ENCODE measurements at regions not wholly inside any gene's neighbourhood (a gene's known extent, or its start where the extent isn't known, plus 50 kb on each side); places are given as distances from the start of the nearest gene placed in this dataset.

- DNase-seq (ENCODE audit: low spot score) (no peak), FAIRE-seq (no peak)
Observed at GRCh38 chr12:105793421-105793820, 345.3 kb downstream of the NUAK1 start.

GRCh38 chr12:105798256-105798845, 340.4 kb downstream of the NUAK1 start:
- FAIRE-seq (no peak), DNase-seq (ENCODE audit: low spot score) (no peak)

DNA sequence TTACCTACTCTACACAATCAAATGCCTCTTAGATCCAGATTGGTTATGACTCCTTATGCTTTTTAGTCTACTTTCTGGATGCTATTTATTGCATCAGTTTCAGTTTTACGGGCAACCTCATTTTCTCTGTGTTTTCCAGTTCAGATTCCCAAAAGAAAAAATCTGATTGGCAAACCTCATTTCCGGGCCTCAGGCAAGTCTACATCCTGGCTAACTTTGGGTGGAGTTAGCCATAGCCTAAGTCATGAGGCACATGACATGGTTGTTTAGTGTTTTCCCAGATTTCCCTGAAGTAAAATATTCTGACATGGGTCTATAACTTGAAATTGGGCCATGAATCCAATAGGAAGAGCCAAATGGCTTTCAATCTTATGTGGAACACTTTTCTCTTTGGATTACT, 339.7 kb downstream of the NUAK1 start:
- FAIRE-seq = no peak

DNA sequence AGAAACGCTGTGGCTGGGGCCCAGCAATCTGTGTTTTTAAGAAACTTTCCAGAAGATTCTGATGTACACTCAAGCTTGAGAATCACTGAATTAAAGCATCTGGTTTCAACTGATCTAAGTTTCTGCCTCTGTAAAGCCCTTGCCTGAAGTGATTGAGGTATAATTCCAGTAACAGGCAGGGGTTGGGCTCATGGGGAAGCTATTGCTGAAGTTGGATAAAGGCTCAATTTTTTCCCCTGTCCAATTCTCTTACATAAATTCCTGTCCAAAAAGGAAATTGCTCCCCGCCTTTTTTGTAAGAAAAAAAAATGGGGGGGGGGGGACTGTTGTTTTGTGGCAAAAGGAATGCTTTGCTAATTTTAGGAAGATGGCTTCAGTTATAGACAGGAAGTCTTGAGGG, 337.4 kb downstream of the NUAK1 start:
- no peak for DNase-seq (ENCODE audit: low spot score)
- FAIRE-seq = no peak

More for the DNA sequence above, 339.7 kb downstream of the NUAK1 start:
- DNase-seq (ENCODE audit: low spot score) = no peak

DNA sequence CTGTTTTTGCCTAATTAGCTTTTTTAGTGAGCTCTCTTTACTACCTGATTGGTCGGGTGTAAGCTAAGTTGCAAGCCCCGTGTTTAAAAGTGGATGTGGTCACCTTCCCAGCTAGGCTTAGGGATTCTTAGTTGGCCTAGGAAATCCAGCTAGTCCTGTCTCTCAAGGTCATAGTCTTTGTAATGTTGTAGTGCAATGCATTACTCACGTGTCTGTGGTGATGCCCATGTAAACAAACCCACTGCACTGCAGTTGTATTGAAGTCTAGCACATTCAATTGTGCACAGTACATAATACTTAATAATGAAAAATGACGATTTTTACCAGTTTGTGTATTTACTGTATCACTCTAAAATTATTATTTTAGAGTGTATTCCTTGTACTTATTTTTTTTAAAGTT, 335.5 kb downstream of the NUAK1 start:
- DNase-seq (ENCODE audit: low spot score) = no peak
- FAIRE-seq = no peak

DNA sequence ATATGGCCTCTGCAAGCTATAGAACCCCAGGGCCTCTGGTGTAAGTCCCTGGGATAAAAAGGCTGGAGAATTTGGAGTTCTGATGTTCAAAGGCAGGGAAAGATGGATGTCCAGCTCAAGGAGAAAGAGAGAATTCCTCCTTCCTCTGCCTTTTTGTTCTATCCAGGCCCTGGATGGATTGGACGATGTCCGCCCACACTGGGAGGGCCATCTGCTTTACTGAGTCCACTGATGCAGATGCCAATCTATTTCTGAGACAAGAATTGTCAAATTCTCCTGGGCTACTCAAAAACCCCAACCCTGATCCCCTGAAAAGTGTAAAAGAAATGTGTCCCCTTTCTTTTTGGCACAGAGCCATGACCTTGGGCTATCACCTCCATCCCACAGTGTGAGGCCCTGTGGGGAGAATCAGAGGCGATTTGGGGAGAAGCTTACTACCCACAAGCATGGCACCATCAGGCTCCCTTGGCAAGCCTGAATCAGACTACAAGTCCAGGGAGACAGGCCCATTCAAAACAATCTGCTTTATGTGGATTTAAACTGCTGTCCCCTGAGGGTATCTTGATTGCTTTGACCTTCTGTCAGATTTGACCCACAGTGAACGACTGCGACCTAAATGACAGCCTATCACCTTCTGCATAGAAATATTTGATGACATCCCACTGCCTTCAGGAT, 334.0 kb downstream of the NUAK1 start:
- FAIRE-seq (no peak), DNase-seq (ENCODE audit: low spot score) (no peak)

GRCh38 chr12:105805730-105806399, 332.9 kb downstream of the NUAK1 start:
- DNase-seq (ENCODE audit: low spot score) = no peak
- no peak for FAIRE-seq

GRCh38 chr12:105806400-105806770, 332.4 kb downstream of the NUAK1 start:
- DNase-seq (ENCODE audit: low spot score) = no peak
- FAIRE-seq = no peak

- DNase-seq (ENCODE audit: low spot score) (no peak), FAIRE-seq (no peak)
Observed at GRCh38 chr12:105812366-105812765, 326.4 kb downstream of the NUAK1 start.

DNA sequence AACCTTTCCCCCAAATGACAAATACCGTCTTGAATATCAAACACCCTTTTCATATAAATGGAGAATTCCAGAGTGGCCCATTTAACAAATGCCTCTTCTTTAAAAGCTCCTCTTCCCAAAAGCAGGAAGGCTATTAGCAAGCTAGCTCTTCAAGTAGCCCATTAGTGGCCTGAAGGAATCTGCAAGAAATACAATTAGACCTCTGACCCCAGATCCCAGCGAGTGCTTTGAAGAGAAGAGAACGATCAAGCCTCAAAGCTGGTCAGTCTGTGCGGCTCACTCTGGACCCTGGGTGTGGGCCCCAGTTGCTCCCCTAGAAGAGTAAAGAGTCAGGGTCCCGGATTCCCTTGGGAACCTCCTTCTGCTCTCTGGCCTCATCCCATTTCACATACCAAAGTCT, 325.6 kb downstream of the NUAK1 start:
- DNase-seq (ENCODE audit: low spot score) = no peak
- FAIRE-seq = no peak

DNA sequence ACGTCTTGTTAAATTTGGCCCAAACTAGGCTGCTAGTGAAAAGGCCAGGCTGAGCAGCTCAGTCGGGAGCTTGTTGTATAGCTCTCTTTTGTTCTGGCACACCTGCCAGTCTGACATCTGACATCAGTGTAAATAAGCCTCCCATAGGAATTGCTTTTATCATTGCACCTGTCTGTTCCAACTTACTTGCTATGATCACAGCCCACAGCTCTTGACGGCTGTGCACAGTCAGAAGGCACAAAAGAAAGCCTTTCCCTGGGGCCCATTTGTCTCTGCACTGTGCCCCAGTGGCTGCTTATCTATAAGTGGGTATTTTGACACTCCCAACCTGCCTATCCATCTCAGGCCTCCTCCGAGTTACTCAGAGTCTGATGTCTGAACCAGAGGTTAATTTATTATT, 324.5 kb downstream of the NUAK1 start:
- no peak for DNase-seq (ENCODE audit: low spot score)
- no peak for FAIRE-seq

DNA sequence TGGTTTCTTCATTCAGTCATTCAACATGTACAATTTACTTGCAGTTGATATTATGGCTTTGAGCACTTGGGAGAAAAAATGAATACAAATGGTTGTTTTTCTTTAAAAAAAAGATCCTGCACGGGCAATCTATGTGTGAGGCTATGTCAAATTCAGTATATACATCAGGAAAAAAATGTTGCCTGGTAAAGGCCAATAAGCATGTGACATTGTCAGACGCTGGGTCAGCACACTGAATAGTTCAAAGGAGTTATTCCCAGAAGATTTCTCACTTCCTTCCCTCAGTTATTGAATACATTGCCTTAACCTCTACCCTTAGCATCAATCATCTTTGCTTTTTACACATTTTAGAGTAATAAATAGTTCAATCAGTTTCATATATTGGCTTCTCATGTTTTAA, 319.2 kb downstream of the NUAK1 start:
- no peak for FAIRE-seq

GRCh38 chr12:105820429-105821125, 318.2 kb downstream of the NUAK1 start:
- DNase-seq (ENCODE audit: low spot score) = no peak
- FAIRE-seq = no peak

More for the DNA sequence above, 319.2 kb downstream of the NUAK1 start:
- DNase-seq (ENCODE audit: low spot score) = no peak

GRCh38 chr12:105822131-105823105, 316.3 kb downstream of the NUAK1 start:
- DNase-seq (ENCODE audit: low spot score) = no peak
- no peak for FAIRE-seq

- no peak for DNase-seq (ENCODE audit: low spot score)
- FAIRE-seq = no peak
Observed at GRCh38 chr12:105823810-105824209, 314.9 kb downstream of the NUAK1 start.

DNA sequence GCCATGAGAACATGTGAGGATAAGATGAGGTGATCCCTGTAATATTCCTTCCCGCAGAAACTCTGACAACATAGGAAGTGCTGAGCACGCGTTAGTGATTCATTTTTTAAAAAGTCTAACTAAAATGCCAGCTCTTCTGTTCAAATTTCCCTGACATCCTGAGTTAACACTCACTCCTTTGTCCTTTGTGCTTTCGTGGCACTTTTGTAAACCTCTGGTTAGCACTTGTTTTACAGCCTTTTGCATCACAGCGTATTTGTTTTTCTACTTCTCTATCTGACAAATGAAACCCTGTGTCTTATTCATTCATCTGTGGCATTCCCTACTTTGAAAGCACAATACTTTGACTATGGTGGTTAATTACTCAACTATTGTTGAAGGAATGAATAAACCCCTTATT, 313.6 kb downstream of the NUAK1 start:
- no peak for DNase-seq (ENCODE audit: low spot score)
- FAIRE-seq = no peak

DNA sequence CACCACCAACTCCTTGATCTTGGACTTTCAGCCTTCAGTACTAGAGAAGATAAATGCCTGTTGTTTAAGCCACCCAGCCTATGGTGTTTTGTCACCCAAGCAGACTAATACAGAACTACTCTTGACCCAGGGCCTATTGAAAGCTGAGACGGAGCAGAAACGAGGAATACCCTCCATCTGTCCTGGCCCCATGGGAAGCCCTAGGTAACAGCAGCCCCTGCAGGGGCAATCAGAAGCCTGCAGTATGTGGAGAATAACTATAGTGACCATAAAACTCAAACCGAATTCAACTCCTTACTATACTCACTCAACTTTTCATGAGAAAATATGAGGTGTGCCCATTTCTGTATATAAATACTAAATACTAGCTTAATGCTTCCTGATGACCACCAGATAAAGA, 307.4 kb downstream of the NUAK1 start:
- DNase-seq (ENCODE audit: low spot score) = no peak
- FAIRE-seq = no peak

DNA sequence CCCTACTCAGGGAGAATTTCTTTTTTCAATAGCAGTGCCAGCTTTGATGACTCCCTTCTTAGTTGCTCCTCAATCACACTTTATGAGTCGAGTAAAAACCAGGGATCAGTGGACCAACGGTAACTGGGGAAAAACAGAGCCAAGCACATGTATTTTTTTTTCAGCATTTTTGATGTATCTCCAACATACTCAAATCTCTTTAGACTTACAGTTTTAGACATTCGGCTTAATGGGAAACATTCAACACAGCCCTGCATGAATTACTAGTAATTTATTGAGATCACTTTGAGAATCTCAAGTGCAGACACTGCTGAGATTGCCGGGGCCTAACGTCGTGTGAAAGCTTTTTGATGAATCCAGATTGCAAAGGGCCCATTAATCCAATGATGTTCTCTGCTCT, 306.7 kb downstream of the NUAK1 start:
- no peak for DNase-seq (ENCODE audit: low spot score)
- no peak for FAIRE-seq

- DNase-seq (ENCODE audit: low spot score) = no peak
- FAIRE-seq = no peak
Observed at GRCh38 chr12:105832806-105833205, 305.9 kb downstream of the NUAK1 start.

GRCh38 chr12:105834496-105834895, 304.3 kb downstream of the NUAK1 start:
- FAIRE-seq (no peak), DNase-seq (ENCODE audit: low spot score) (no peak)

DNA sequence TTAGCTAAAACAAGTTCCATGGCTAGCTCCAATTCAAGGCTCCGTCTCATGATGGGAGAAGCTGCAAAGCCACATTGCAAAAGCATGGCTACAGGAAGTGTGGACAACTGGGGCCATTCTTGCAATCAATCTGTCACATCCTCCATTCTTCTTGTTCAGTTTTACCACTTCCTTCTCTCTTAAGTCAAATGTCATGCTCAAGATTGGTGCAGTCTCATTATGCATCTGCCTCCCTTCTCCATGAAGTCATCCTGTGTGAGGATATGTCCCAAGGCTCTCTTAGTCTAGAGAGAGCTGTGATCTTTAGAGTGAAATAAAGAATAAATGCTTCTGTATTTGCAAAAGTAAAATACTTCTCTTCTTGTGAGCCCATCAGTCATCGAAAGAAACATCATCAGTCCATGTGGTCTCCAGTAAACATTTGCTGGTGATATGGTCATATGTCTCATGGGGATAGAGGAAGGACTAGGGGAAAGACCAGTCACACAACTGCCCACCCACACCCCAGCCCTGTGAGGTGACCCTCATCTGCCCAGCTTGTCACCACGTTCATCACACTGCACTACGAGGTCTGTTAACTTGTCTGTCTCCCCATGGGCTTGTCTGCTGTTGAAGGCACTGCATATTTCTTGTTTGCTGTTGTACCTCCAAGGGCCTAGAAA, 303.0 kb downstream of the NUAK1 start:
- DNase-seq (ENCODE audit: low spot score) (no peak), FAIRE-seq (no peak)
